Astrocyte (in vitro differentiated cells and primary cell): ENCODE measurements at regions not wholly inside any gene's neighbourhood (a gene's known extent, or its start where the extent isn't known, plus 50 kb on each side); places are given as distances from the start of the nearest gene placed in this dataset.

ENCODE experiments used
- DNase-seq: peaks from one replicate; pipeline ENCODE4 v3.0.0-alpha.2; 2010; ENCODE audit warnings: low read depth
- FAIRE-seq: peaks from 2 replicates; lab custom pipeline; 2011; peaks lifted over from hg19 to GRCh38; lab: Jason Lieb, UNC
- H2AFZ ChIP-seq: 2 replicates; pipeline ENCODE4 v1.6.0; 2012; ENCODE audit warnings: low read depth, low read length, inconsistent platforms
- H3K27ac ChIP-seq: 2 replicates; pipeline ENCODE4 v1.5.1; 2011; ENCODE audit warnings: low read depth, low read length, inconsistent platforms
- H3K27me3 ChIP-seq: 2 replicates; pipeline ENCODE4 v1.6.0; 2011; ENCODE audit warnings: low read length, inconsistent platforms; ENCODE audit not compliant: insufficient read depth
- H3K36me3 ChIP-seq: 2 replicates; pipeline ENCODE4 v1.5.1; 2011; ENCODE audit warnings: low read length, inconsistent platforms; ENCODE audit not compliant: insufficient read depth
- H3K4me1 ChIP-seq: 2 replicates; pipeline ENCODE4 v1.5.1; 2011; ENCODE audit warnings: low read length, inconsistent platforms; ENCODE audit not compliant: insufficient read depth
- H3K4me2 ChIP-seq: 2 replicates; pipeline ENCODE4 v1.6.0; 2012; ENCODE audit warnings: low read length, inconsistent platforms
- H3K4me3 ChIP-seq: 2 replicates; pipeline ENCODE4 v1.5.1; 2011; ENCODE audit warnings: low read depth, mild to moderate bottlenecking, low read length, inconsistent platforms; ENCODE audit not compliant: insufficient read depth
- H3K79me2 ChIP-seq: 2 replicates; pipeline ENCODE4 v1.6.0; 2012; ENCODE audit warnings: mild to moderate bottlenecking, low read length, inconsistent platforms; ENCODE audit not compliant: insufficient read depth
- H3K9ac ChIP-seq: 2 replicates; pipeline ENCODE4 v1.6.0; 2012; ENCODE audit warnings: mild to moderate bottlenecking, low read length, inconsistent platforms
- H3K9me3 ChIP-seq: 2 replicates; pipeline ENCODE4 v1.5.1; 2012; ENCODE audit warnings: low read depth, mild to moderate bottlenecking, low read length, inconsistent platforms; ENCODE audit not compliant: insufficient read depth
- H4K20me1 ChIP-seq: 2 replicates; pipeline ENCODE4 v1.6.0; 2012; ENCODE audit warnings: low read length, inconsistent platforms; ENCODE audit not compliant: insufficient read depth
- H3K27ac Mint-ChIP-seq: one replicate; pipeline ENCODE4 v1.8.0; 2021; ENCODE audit warnings: mild to moderate bottlenecking, mixed read lengths; ENCODE audit not compliant: unreplicated experiment
- H3K27me3 Mint-ChIP-seq: one replicate; pipeline ENCODE4 v1.8.0; 2021; ENCODE audit warnings: low read depth, mixed read lengths; ENCODE audit not compliant: unreplicated experiment
- H3K36me3 Mint-ChIP-seq: one replicate; pipeline ENCODE4 v1.8.0; 2021; ENCODE audit warnings: low read depth, mixed read lengths; ENCODE audit not compliant: unreplicated experiment
- H3K4me1 Mint-ChIP-seq: one replicate; pipeline ENCODE4 v1.8.0; 2021; ENCODE audit warnings: low read depth, mixed read lengths; ENCODE audit not compliant: unreplicated experiment
- H3K4me3 Mint-ChIP-seq: one replicate; pipeline ENCODE4 v1.8.0; 2021; ENCODE audit warnings: mild to moderate bottlenecking, moderate library complexity, mixed read lengths; ENCODE audit not compliant: unreplicated experiment
- H3K9me3 Mint-ChIP-seq: one replicate; pipeline ENCODE4 v1.8.0; 2021; ENCODE audit warnings: mild to moderate bottlenecking, mixed read lengths; ENCODE audit not compliant: unreplicated experiment
- CTCF ChIP-seq: IDR thresholded peaks from 2 replicates; pipeline ENCODE4 v1.5.1; 2011; ENCODE audit warnings: low read depth, mild to moderate bottlenecking, inconsistent platforms, low read length, moderate library complexity; ENCODE audit not compliant: insufficient read depth
- EZH2 ChIP-seq: IDR thresholded peaks from 2 replicates; pipeline ENCODE4 v1.6.1; 2012; ENCODE audit warnings: mild to moderate bottlenecking, low read length, inconsistent platforms; ENCODE audit not compliant: insufficient read depth

- Histone ChIP-seq H3K27me3 (no peaks in the 10 kb centered on the region), H3K9me3 (no peaks in the 10 kb centered on the region), H3K4me1 (no peaks in the 10 kb centered on the region), H2AFZ (no peak overlapping the region), H3K4me3 (no peak overlapping the region), H4K20me1 (no peaks in the 10 kb centered on the region), H3K9ac (no peak overlapping the region), H3K36me3 (no peaks in the 10 kb centered on the region), H3K79me2 (no peaks in the 10 kb centered on the region), H3K4me2 (no peak overlapping the region), H3K27ac (no peak overlapping the region)
- no peak overlapping the region for H3K4me3 Mint-ChIP-seq
- peaks cover under 1% of the 10 kb centered on the region for H3K9me3 Mint-ChIP-seq
- no peaks in the 10 kb centered on the region for H3K27me3 Mint-ChIP-seq
- H3K36me3 Mint-ChIP-seq, result no peaks in the 10 kb centered on the region
- TF ChIP-seq EZH2 (no peak), CTCF (no peak)
- H3K27ac Mint-ChIP-seq, result no peak overlapping the region
- no peaks in the 10 kb centered on the region for H3K4me1 Mint-ChIP-seq
- DNase-seq (no peak), FAIRE-seq (no peak)
Observed at GRCh38 chr2:163062524-163062923, 224.0 kb upstream of the KCNH7 start.

- H3K4me3 Mint-ChIP-seq, result no peak overlapping the region
- H3K4me3 ChIP-seq, result no peak overlapping the region
- no peak overlapping the region for H3K27ac Mint-ChIP-seq
- H3K36me3 ChIP-seq, result no peaks in the 10 kb centered on the region
- no peak for TF ChIP-seq CTCF
- TF ChIP-seq EZH2, result no peak
- H3K4me1 Mint-ChIP-seq, result no peaks in the 10 kb centered on the region
- H3K79me2 ChIP-seq, result no peaks in the 10 kb centered on the region
- no peak overlapping the region for H3K9ac ChIP-seq
- no peaks in the 10 kb centered on the region for H3K4me1 ChIP-seq
- H3K9me3 ChIP-seq, result no peaks in the 10 kb centered on the region
- H3K9me3 Mint-ChIP-seq, result no peaks in the 10 kb centered on the region
- H3K4me2 ChIP-seq, result no peak overlapping the region
- no peak overlapping the region for H3K27ac ChIP-seq
- DNase-seq (no peak), FAIRE-seq (no peak)
- H3K27me3 ChIP-seq, result no peaks in the 10 kb centered on the region
- H3K27me3 Mint-ChIP-seq, result no peaks in the 10 kb centered on the region
- no peaks in the 10 kb centered on the region for H3K36me3 Mint-ChIP-seq
- no peak overlapping the region for H2AFZ ChIP-seq
- no peaks in the 10 kb centered on the region for H4K20me1 ChIP-seq
Observed at GRCh38 chr2:163046615-163047014, 208.0 kb upstream of the KCNH7 start.

GRCh38 chr2:163045830-163046229 lies 207.3 kb upstream of the KCNH7 start:
- Histone ChIP-seq H3K4me3 (no peak overlapping the region), H4K20me1 (no peaks in the 10 kb centered on the region), H3K4me2 (no peak overlapping the region), H3K27me3 (no peaks in the 10 kb centered on the region), H3K9me3 (no peaks in the 10 kb centered on the region), H2AFZ (no peak overlapping the region), H3K27ac (no peak overlapping the region), H3K9ac (no peak overlapping the region), H3K4me1 (no peaks in the 10 kb centered on the region), H3K79me2 (no peaks in the 10 kb centered on the region), H3K36me3 (no peaks in the 10 kb centered on the region)
- no peaks in the 10 kb centered on the region for H3K27me3 Mint-ChIP-seq
- no peak for FAIRE-seq
- no peaks in the 10 kb centered on the region for H3K4me1 Mint-ChIP-seq
- H3K36me3 Mint-ChIP-seq, result no peaks in the 10 kb centered on the region
- H3K27ac Mint-ChIP-seq, result no peak overlapping the region
- no peak for DNase-seq
- H3K9me3 Mint-ChIP-seq, result no peaks in the 10 kb centered on the region
- no peak overlapping the region for H3K4me3 Mint-ChIP-seq
- TF ChIP-seq CTCF, result no peak
- TF ChIP-seq EZH2, result no peak
